ENCODE measurements at regions not wholly inside any gene's neighbourhood (a gene's known extent, or its start where the extent isn't known, plus 50 kb on each side); places are given as distances from the start of the nearest gene placed in this dataset.

DNA sequence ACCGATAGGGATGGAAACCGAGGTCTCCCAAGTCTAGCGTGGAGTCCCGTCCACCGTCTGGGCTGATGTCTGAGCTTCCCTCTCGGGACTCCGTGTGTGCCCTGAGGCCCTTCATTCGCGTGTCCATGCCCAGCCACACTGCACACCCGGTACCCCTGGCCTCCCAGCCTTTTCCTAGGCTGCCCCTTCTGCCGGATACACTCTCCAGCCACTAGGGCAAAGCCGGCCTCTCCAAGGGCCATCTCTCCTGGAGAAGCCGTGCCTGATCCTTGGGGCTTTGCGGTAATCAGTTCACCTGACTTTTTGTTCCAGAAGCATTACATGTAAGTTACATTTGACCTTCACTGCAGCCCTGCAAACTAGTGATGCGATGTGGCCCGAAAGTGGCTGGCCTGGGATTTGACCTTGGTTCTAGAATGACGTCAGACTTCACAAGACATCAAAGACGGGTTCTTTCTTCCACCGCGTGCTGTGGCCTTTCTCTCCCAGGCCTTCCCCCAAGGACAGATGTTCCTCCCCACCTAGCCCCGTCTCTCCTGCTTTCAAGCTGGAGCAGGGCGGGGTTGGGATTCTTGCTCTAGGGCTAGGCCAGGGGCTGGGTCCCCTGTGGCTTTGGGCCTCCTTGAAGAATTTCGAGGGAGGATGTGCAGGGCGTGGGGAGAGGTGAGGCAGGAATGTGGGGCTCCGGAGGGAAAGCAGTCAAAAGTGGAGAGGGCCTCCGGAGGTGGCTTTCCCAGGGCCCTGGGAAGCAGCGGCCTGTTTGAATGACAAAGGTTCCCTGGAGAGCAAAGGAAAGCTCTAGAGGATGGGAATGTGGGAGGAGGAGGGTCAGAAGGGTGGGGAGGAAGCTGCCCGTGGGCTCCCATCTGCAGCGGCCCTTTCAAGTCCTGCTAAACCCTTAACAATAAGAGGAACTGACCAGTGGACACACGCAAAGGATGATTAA is 49.7 kb upstream of the SLC2A1 start:
- DNase-seq (ENCODE audit: low spot score): peak; percentile 94

Data from ecto neural progenitor cell (in vitro differentiated cells).